ENCODE measurements at regions not wholly inside any gene's neighbourhood (a gene's known extent, or its start where the extent isn't known, plus 50 kb on each side); places are given as distances from the start of the nearest gene placed in this dataset.
"Not testable (repeated sequence)": the region's sequence is repeated elsewhere in the genome, so short reads cannot be mapped to it uniquely, and the experiment has no call there.

DNA sequence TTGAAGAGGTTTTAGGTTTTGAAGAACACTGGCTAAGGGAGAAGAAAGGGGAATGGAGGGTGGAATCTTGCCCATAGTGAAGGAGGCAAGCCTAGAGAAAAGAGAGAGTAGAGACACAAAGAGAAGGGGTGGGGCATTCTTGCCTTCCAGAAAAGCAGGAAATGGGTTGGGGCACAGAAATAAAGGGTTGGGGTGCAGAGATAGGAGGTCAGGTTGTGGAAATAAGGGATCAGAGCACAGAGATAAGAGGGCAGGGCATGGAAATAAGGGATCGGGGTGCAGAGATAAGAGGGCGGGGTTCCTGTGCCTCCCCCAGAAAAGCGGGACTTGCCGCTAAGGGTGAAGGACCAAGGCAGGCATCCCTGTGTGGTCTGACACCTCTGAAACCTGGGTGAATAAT, 69.9 kb downstream of the ALG1L2 start:
- not testable (repeated sequence) for DNase-seq (ENCODE audit: low spot score)

- not testable (repeated sequence) for DNase-seq (ENCODE audit: low spot score)
These were observed 71.6 kb downstream of the ALG1L2 start for GRCh38 chr3:130153247-130153646.

DNA sequence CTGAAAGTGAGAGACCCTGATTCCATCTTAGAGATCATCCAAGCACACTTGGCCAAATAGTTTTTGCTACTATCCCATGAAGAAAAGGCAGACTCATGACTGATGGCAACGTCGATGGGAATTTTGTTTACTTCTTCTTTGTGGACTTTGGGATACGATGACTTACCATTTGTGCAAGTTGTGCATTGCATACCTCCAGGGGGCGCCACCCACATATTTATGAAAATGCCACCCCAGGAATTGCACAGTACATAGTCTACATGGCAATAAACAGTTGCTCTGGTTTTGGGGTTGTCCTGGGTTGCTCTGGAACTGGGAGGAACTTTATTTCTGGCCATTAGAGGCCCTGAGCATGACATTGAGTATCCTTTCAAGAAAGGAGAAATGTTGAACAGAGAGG, 73.8 kb downstream of the ALG1L2 start:
- not testable (repeated sequence) for DNase-seq (ENCODE audit: low spot score)

DNA sequence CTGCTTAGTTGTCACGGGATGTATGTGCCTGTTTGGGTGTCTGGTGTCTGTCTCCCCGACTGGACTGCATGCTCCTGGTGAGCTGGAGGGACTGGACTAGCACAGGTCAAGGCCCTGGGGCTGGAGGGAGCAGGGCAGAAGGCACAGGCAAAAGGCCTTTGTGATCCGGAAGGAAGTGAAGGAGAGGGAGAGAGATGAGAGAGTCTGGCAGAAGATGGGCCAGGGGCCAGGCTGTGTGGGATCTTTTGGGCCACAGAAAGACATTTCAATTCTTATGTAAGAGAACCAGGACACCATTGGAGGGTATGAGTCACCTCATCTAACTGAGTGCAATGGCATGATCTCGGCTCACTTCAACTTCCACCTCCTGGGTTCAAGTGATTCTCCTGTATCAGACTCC, 85.2 kb downstream of the ALG1L2 start:
- not testable (repeated sequence) for DNase-seq (ENCODE audit: low spot score)

- DNase-seq (ENCODE audit: low spot score) = not testable (repeated sequence)
These were observed 93.6 kb downstream of the ALG1L2 start for GRCh38 chr3:130175195-130175594.

DNA sequence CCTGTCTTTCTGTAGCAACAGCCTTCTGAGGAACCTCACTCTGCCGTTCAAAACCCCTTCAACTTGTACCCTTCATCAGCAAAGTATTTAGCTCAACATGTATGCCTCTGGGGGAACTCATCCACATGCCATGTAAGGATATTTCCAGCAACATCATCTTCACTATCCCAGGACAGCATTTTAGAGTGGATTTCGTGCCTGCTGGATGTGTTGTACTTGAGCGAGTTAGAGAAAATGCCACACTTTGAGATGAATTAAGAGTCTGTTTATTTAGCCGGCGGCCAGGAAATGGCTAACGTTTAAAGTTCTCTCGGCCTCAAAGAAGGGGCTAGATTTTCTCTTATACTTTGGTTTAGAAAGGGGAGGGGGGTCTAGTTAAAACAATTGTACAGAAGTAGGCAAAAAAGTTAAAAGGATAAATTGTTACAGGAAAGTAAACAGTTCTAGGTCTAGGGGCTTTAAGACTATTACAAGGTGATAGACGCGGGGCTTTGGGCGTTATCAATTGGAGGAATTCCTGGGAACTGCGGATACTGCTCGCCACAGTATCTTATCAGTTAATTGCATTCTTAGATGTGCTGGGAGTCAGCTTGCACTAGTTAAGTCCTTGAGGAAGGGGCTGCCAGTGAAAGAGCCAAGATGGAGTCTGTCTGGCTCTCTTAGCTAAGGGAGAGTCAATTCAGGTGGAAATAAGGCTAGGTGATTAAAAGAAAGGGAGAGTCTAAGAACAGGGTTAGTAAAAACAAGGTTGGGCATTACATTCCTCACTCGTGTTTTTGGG, 95.0 kb downstream of the ALG1L2 start:
- not testable (repeated sequence) for DNase-seq (ENCODE audit: low spot score)

GRCh38 chr3:130178835-130179234, 97.2 kb downstream of the ALG1L2 start:
- DNase-seq (ENCODE audit: low spot score) = not testable (repeated sequence)

GRCh38 chr3:130179353-130179970, 97.8 kb downstream of the ALG1L2 start:
- not testable (repeated sequence) for DNase-seq (ENCODE audit: low spot score)

- not testable (repeated sequence) for DNase-seq (ENCODE audit: low spot score)
These were observed 100.8 kb downstream of the ALG1L2 start for GRCh38 chr3:130182475-130182874.

GRCh38 chr3:130183689-130184088, 102.1 kb downstream of the ALG1L2 start:
- DNase-seq (ENCODE audit: low spot score) = not testable (repeated sequence)

GRCh38 chr3:130184152-130185024, 102.8 kb downstream of the ALG1L2 start:
- not testable (repeated sequence) for DNase-seq (ENCODE audit: low spot score)

- not testable (repeated sequence) for DNase-seq (ENCODE audit: low spot score)
These were observed 119.6 kb downstream of the ALG1L2 start for GRCh38 chr3:130201272-130201671.

DNA sequence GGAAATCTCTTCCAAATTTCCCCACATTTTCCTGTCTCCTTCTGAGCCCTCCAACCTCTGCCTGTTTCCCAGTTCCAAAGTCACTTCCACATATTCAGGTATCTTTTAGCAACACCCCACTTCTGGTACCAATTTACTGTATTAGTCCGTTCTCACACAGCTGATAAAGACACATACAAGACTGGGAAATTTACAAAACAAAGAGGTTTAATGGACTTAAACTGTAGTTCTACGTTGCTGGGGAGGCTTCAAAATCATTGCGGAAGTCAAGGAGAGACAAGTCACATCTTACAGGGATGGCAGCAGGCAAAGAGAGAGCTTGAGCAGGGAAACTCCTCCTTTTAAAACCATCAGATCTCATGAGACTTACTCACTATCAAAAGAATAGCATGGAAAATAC, 122.0 kb downstream of the ALG1L2 start:
- not testable (repeated sequence) for DNase-seq (ENCODE audit: low spot score)

GRCh38 chr3:130227540-130227939, 117.9 kb upstream of the COL6A5 start:
- DNase-seq (ENCODE audit: low spot score) = no peak

- DNase-seq (ENCODE audit: low spot score) = no peak
These were observed 102.5 kb upstream of the COL6A5 start for GRCh38 chr3:130242850-130243569.

GRCh38 chr3:130243808-130244207, 101.7 kb upstream of the COL6A5 start:
- no peak for DNase-seq (ENCODE audit: low spot score)

GRCh38 chr3:130250982-130251381, 94.5 kb upstream of the COL6A5 start:
- DNase-seq (ENCODE audit: low spot score) = no peak

- DNase-seq (ENCODE audit: low spot score) = no peak
These were observed 90.0 kb upstream of the COL6A5 start for GRCh38 chr3:130255442-130255841.

DNA sequence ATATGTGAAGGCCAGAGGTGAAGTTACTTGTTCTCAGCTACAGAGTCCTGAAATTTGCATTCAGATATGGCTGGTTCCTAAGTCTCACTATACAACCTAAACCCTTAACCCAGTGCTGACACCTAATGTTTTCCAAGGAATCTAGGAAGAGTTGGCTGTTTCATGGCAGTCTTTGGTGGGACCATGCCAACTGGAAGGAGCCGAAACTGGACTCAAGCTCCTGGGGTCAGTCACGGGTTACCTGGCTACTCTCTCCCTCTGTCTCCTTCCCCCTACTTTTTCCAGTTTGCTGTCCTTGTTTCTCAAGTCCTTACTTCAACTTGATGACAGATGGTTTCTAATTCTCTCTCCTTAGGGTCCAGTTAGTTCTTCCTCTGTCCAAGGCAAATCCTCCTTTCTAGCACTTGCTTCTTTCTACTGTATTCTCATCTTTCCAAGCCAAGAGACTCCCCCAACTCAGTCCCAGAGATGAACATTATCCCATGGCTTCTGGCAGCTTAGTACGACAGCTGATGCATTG, 88.6 kb upstream of the COL6A5 start:
- no peak for DNase-seq (ENCODE audit: low spot score)

DNA sequence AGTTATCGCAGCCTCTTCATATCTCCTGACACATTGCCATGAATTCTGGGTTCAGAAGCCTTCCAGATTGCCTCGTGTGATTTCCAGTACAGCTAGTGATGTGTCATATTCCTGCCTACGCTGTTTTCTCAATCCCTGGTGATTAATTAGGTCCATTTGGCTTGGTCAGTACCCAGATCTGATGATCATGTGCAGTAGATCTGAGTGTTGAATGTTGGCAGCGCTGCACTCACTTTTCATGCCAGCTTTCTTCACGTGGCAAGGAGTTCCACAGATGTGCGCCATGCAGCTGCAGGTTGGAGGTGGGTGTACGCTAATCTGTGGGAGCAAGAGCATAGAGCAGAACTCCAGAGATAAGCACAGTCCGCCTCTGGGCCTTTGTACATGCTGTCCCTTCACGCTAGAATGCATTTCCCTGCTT, 86.9 kb upstream of the COL6A5 start:
- no peak for DNase-seq (ENCODE audit: low spot score)

DNA sequence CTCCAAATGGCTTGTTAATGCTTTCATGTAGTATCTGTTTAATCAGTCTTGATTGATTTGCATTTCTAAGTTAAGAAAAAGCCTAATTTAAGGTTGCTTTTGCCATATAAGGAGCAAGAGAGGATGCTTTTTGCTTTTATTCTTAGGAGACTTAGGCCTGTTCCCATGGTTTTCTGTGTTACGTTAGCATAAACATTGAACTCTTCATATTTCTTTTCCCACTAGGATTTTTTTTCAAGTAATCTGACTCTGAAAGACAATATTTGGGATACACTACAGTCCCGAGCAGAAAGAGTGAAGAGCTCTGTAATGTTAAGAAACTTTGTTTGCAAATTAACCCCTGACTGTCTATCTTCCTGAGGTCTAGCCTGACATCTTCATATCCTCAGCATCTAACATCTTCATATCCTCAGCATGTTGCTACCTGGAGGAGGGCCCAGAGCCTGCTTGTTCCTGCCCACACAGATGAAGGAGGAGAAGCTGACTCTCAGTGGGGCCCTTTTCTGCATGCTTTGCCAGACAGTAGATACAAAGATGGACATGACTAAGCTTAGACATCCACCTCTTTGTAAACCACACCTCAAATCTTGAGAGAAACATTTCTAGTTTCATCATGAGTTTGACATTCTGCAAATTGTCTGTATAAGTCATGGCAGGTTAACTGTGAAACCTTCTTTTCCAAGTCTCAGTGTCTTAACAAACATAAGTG, 86.2 kb upstream of the COL6A5 start:
- DNase-seq (ENCODE audit: low spot score) = no peak
